Prostate gland (tissue), 2 donors: ENCODE measurements at regions not wholly inside any gene's neighbourhood (a gene's known extent, or its start where the extent isn't known, plus 50 kb on each side); places are given as distances from the start of the nearest gene placed in this dataset.
"Not testable (repeated sequence)": the region's sequence is repeated elsewhere in the genome, so short reads cannot be mapped to it uniquely, and the experiment has no call there.

Source experiments
- DNase-seq: peaks from one replicate; pipeline ENCODE4 v3.0.0-alpha.2; 2019; ENCODE audit warnings: low spot score
- H3K27ac ChIP-seq, 2 donors: fragments of 200-600 bp; sonication (generic); 2 replicates each; pipeline ENCODE4 v1.5.1; 2017 to 2019
- H3K27me3 ChIP-seq: fragments of 200-600 bp; sonication (generic); replicated peaks from 2 replicates; pipeline ENCODE4 v1.5.1; 2019; ENCODE audit not compliant: insufficient read depth
- H3K36me3 ChIP-seq, 2 donors: fragments of 200-600 bp; sonication (generic); 1 replicate in 1 of 2; 2 replicates in 1 of 2; pipeline versions ENCODE4 v1.5.1 to v1.8.1; 2017 to 2019
- H3K4me1 ChIP-seq: fragments of 200-600 bp; sonication (generic); replicated peaks from 2 replicates; pipeline ENCODE4 v1.5.1; 2019
- H3K4me3 ChIP-seq, 2 donors: fragments of 200-600 bp; sonication (generic); 2 replicates each; pipeline ENCODE4 v1.5.1; 2017 to 2019
- H3K9me3 ChIP-seq: fragments of 200-600 bp; sonication (generic); 2 replicates; pipeline ENCODE4 v1.5.1; 2017
- POLR2AphosphoS5 ChIP-seq: sonication (generic); formaldehyde crosslinking; IDR thresholded peaks from one replicate; pipeline ENCODE4 v1.6.1; 2017; ENCODE audit warnings: antibody characterized with exemption
- WGBS: methylation state at CpG from one replicate; pipeline ENCODE4 v1.1.5; 2018; 5-methylcytosine and 5-hydroxymethylcytosine counted together
- intact Hi-C: fragments of 100-400 bp; cut with DNase I; formaldehyde crosslinking; loops from one replicate; pipeline ENCODE4 v1.14.2; 2022

- H3K4me3 ChIP-seq: peak overlapping the region; percentile 51 to 60
- WGBS: under 1% methylated on average over 11 of the region's 22 CpGs
- peak; percentile 16 for TF ChIP-seq POLR2AphosphoS5
- peak overlapping the region; percentile 83 to 90 for H3K27ac ChIP-seq
- H3K36me3 ChIP-seq, H3K4me1 ChIP-seq, H3K9me3 ChIP-seq, intact Hi-C loops, H3K27me3 ChIP-seq: not testable (repeated sequence)
- DNase-seq: peak; percentile 13
These were observed 121.3 kb upstream of the NIPA1 start for GRCh38 chr15:22665059-22665702.

- 22% methylated on average over 2 of the region's 2 CpGs for WGBS
- H3K4me1 ChIP-seq, H3K36me3 ChIP-seq, H3K27me3 ChIP-seq, DNase-seq, H3K9me3 ChIP-seq, intact Hi-C loops: not testable (repeated sequence)
- H3K27ac ChIP-seq: peak overlapping the region; percentile 83 to 90
- peak overlapping the region; percentile 51 to 60 for H3K4me3 ChIP-seq
These were observed 120.7 kb upstream of the NIPA1 start for GRCh38 chr15:22665711-22666110.

GRCh38 chr15:22684786-22685185, 101.7 kb upstream of the NIPA1 start:
- DNase-seq, H3K27ac ChIP-seq, intact Hi-C loops, H3K9me3 ChIP-seq, H3K36me3 ChIP-seq, H3K4me3 ChIP-seq, H3K4me1 ChIP-seq, H3K27me3 ChIP-seq: not testable (repeated sequence)
- WGBS: 53% methylated on average over 2 of the region's 2 CpGs

- H3K36me3 ChIP-seq, H3K27ac ChIP-seq, H3K27me3 ChIP-seq, intact Hi-C loops, H3K4me3 ChIP-seq, H3K4me1 ChIP-seq, DNase-seq, H3K9me3 ChIP-seq: not testable (repeated sequence)
- 64% methylated on average over 3 of the region's 3 CpGs for WGBS
These were observed 86.6 kb upstream of the NIPA1 start for GRCh38 chr15:22699881-22700280.

GRCh38 chr15:22710831-22711341, 75.6 kb upstream of the NIPA1 start:
- intact Hi-C loops: not testable (repeated sequence)
- 94% methylated on average over 18 of the region's 18 CpGs for WGBS

GRCh38 chr15:22713933-22714332, 72.5 kb upstream of the NIPA1 start:
- H3K4me1 ChIP-seq, H3K36me3 ChIP-seq, H3K27me3 ChIP-seq, H3K9me3 ChIP-seq, DNase-seq, intact Hi-C loops, H3K27ac ChIP-seq: not testable (repeated sequence)
- H3K4me3 ChIP-seq: peak overlapping the region in 1 of 2 donors; percentile 25
- 10% methylated on average over 1 of the region's 1 CpG for WGBS

More at GRCh38 chr15:22710831-22711341, 75.6 kb upstream of the NIPA1 start:
- H3K27ac ChIP-seq, H3K9me3 ChIP-seq, DNase-seq, H3K4me3 ChIP-seq, H3K36me3 ChIP-seq, H3K4me1 ChIP-seq, H3K27me3 ChIP-seq: not testable (repeated sequence)

- H3K4me1 ChIP-seq, H3K9me3 ChIP-seq, H3K36me3 ChIP-seq, H3K27ac ChIP-seq, DNase-seq, H3K27me3 ChIP-seq, intact Hi-C loops: not testable (repeated sequence)
- H3K4me3 ChIP-seq: peak overlapping the region; percentile 21 to 25
- 3% methylated on average over 15 of the region's 77 CpGs for WGBS
These were observed 71.9 kb upstream of the NIPA1 start for GRCh38 chr15:22714358-22715132.

- H3K9me3 ChIP-seq, H3K27me3 ChIP-seq, H3K4me1 ChIP-seq, H3K4me3 ChIP-seq, DNase-seq, H3K36me3 ChIP-seq, intact Hi-C loops: not testable (repeated sequence)
- 61% methylated on average over 13 of the region's 32 CpGs for WGBS
- peak overlapping the region in 1 of 2 donors; percentile 27 for H3K27ac ChIP-seq
These were observed 71.2 kb upstream of the NIPA1 start for GRCh38 chr15:22715133-22715845.

- H3K4me1 ChIP-seq, H3K27ac ChIP-seq, H3K9me3 ChIP-seq, DNase-seq, H3K4me3 ChIP-seq, H3K36me3 ChIP-seq, intact Hi-C loops, H3K27me3 ChIP-seq: not testable (repeated sequence)
- WGBS: 89% methylated on average over 1 of the region's 1 CpG
These were observed 66.5 kb upstream of the NIPA1 start for GRCh38 chr15:22719980-22720379.

GRCh38 chr15:22726104-22726503, 60.3 kb upstream of the NIPA1 start:
- H3K36me3 ChIP-seq, H3K27ac ChIP-seq, H3K27me3 ChIP-seq, H3K4me1 ChIP-seq, DNase-seq, intact Hi-C loops, H3K4me3 ChIP-seq, H3K9me3 ChIP-seq: not testable (repeated sequence)
- 100% methylated on average over 1 of the region's 2 CpGs for WGBS

- H3K36me3 ChIP-seq, H3K27ac ChIP-seq, H3K27me3 ChIP-seq, H3K9me3 ChIP-seq, DNase-seq, H3K4me3 ChIP-seq, H3K4me1 ChIP-seq, intact Hi-C loops: not testable (repeated sequence)
- 47% methylated on average over 4 of the region's 4 CpGs for WGBS
These were observed 51.4 kb upstream of the NIPA1 start for GRCh38 chr15:22735067-22735466.
